ENCODE measurements at regions not wholly inside any gene's neighbourhood (a gene's known extent, or its start where the extent isn't known, plus 50 kb on each side); places are given as distances from the start of the nearest gene placed in this dataset.

GRCh38 chr5:30620481-30621085 lies 572.9 kb upstream of the CDH6 start:
- H3K9me3 Mint-ChIP-seq, result peaks cover 25% of the 10 kb centered on the region
- ATAC-seq (replicated peaks; ENCODE audit: extremely low read depth, poor library complexity, severe bottlenecking) (no peak), DNase-seq (ENCODE audit: low spot score in 2 of 2) (no peak)
- H3K4me1 Mint-ChIP-seq, result no peaks in the 10 kb centered on the region
- H3K4me3 Mint-ChIP-seq, result no peak overlapping the region
- H3K27ac Mint-ChIP-seq (ENCODE audit: low read depth), result no peak overlapping the region
- H3K27me3 Mint-ChIP-seq, result no peaks in the 10 kb centered on the region
- no peaks in the 10 kb centered on the region for H3K36me3 Mint-ChIP-seq (ENCODE audit: insufficient read depth)

- H3K4me1 Mint-ChIP-seq, result no peaks in the 10 kb centered on the region
- H3K36me3 Mint-ChIP-seq (ENCODE audit: insufficient read depth), result no peaks in the 10 kb centered on the region
- no peaks in the 10 kb centered on the region for H3K27me3 Mint-ChIP-seq
- DNase-seq (ENCODE audit: low spot score in 2 of 2), result no peak
- H3K4me3 Mint-ChIP-seq, result no peak overlapping the region
- no peak for ATAC-seq (replicated peaks; ENCODE audit: extremely low read depth, poor library complexity, severe bottlenecking)
- H3K9me3 Mint-ChIP-seq, result peaks cover 8% of the 10 kb centered on the region
- H3K27ac Mint-ChIP-seq (ENCODE audit: low read depth), result no peak overlapping the region
Observed at GRCh38 chr5:30608501-30608900, 585.0 kb upstream of the CDH6 start.

- H3K4me3 Mint-ChIP-seq, result no peak overlapping the region
- H3K36me3 Mint-ChIP-seq (ENCODE audit: insufficient read depth), result no peaks in the 10 kb centered on the region
- no peaks in the 10 kb centered on the region for H3K4me1 Mint-ChIP-seq
- H3K27me3 Mint-ChIP-seq, result no peaks in the 10 kb centered on the region
- no peak overlapping the region for H3K27ac Mint-ChIP-seq (ENCODE audit: low read depth)
- H3K9me3 Mint-ChIP-seq, result peaks cover 11% of the 10 kb centered on the region
- ATAC-seq (replicated peaks; ENCODE audit: extremely low read depth, poor library complexity, severe bottlenecking), result no peak
- DNase-seq (ENCODE audit: low spot score in 2 of 2), result no peak
Observed at GRCh38 chr5:30607301-30607894, 586.1 kb upstream of the CDH6 start.

- DNase-seq (ENCODE audit: low spot score in 2 of 2), result no peak
- H3K36me3 Mint-ChIP-seq (ENCODE audit: insufficient read depth), result no peaks in the 10 kb centered on the region
- no peaks in the 10 kb centered on the region for H3K27me3 Mint-ChIP-seq
- peaks cover 6% of the 10 kb centered on the region for H3K9me3 Mint-ChIP-seq
- no peaks in the 10 kb centered on the region for H3K4me1 Mint-ChIP-seq
- no peak for ATAC-seq (replicated peaks; ENCODE audit: extremely low read depth, poor library complexity, severe bottlenecking)
- H3K27ac Mint-ChIP-seq (ENCODE audit: low read depth), result no peak overlapping the region
- no peak overlapping the region for H3K4me3 Mint-ChIP-seq
Observed at GRCh38 chr5:30605693-30606268, 587.7 kb upstream of the CDH6 start.

- no peaks in the 10 kb centered on the region for H3K36me3 Mint-ChIP-seq (ENCODE audit: insufficient read depth)
- no peak overlapping the region for H3K4me3 Mint-ChIP-seq
- no peaks in the 10 kb centered on the region for H3K4me1 Mint-ChIP-seq
- no peaks in the 10 kb centered on the region for H3K27me3 Mint-ChIP-seq
- ATAC-seq (replicated peaks; ENCODE audit: extremely low read depth, poor library complexity, severe bottlenecking), result no peak
- H3K9me3 Mint-ChIP-seq, result peaks cover 6% of the 10 kb centered on the region
- no peak for DNase-seq (ENCODE audit: low spot score in 2 of 2)
- no peak overlapping the region for H3K27ac Mint-ChIP-seq (ENCODE audit: low read depth)
Observed at GRCh38 chr5:30604648-30605262, 588.7 kb upstream of the CDH6 start.

- no peaks in the 10 kb centered on the region for H3K36me3 Mint-ChIP-seq (ENCODE audit: insufficient read depth)
- DNase-seq (ENCODE audit: low spot score in 2 of 2) (no peak), ATAC-seq (replicated peaks; ENCODE audit: extremely low read depth, poor library complexity, severe bottlenecking) (no peak)
- no peak overlapping the region for H3K4me3 Mint-ChIP-seq
- H3K4me1 Mint-ChIP-seq, result no peaks in the 10 kb centered on the region
- H3K27ac Mint-ChIP-seq (ENCODE audit: low read depth), result no peak overlapping the region
- H3K27me3 Mint-ChIP-seq, result no peaks in the 10 kb centered on the region
- peaks cover 19% of the 10 kb centered on the region for H3K9me3 Mint-ChIP-seq
Observed at GRCh38 chr5:30600892-30601291, 592.6 kb upstream of the CDH6 start.

- H3K9me3 Mint-ChIP-seq, result peaks cover 27% of the 10 kb centered on the region
- ATAC-seq (replicated peaks; ENCODE audit: extremely low read depth, poor library complexity, severe bottlenecking), result no peak
- no peak overlapping the region for H3K27ac Mint-ChIP-seq (ENCODE audit: low read depth)
- no peak overlapping the region for H3K4me3 Mint-ChIP-seq
- H3K27me3 Mint-ChIP-seq, result no peaks in the 10 kb centered on the region
- H3K4me1 Mint-ChIP-seq, result no peaks in the 10 kb centered on the region
- H3K36me3 Mint-ChIP-seq (ENCODE audit: insufficient read depth), result no peaks in the 10 kb centered on the region
- DNase-seq (ENCODE audit: low spot score in 2 of 2), result no peak
Observed at GRCh38 chr5:30596495-30597064, 596.9 kb upstream of the CDH6 start.

DNA sequence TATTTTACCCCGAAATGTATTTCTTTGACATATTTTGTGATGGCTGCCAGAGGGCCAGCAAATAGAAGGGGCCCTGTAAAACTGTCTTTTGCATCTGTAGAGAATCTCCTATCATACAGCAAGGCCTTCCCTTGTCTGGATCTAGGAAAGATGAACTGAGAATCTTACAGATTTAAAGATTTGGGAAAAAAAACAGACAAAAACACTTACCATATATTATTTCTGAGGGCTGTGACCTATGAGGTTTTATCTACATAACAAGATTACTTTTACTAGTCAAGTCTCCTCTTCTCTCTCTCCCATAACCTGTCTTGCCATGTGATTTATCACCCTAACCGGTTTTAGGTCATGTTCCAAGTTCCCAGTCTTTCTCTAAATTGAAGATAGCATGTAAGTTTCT lies 599.2 kb upstream of the CDH6 start:
- DNase-seq (ENCODE audit: low spot score in 2 of 2) (no peak), ATAC-seq (replicated peaks; ENCODE audit: extremely low read depth, poor library complexity, severe bottlenecking) (no peak)
- Mint-ChIP-seq H3K27ac (ENCODE audit: low read depth) (no peak overlapping the region), H3K36me3 (ENCODE audit: insufficient read depth) (no peaks in the 10 kb centered on the region), H3K4me1 (no peaks in the 10 kb centered on the region), H3K4me3 (no peak overlapping the region), H3K27me3 (no peaks in the 10 kb centered on the region), H3K9me3 (peaks cover 27% of the 10 kb centered on the region)

DNA sequence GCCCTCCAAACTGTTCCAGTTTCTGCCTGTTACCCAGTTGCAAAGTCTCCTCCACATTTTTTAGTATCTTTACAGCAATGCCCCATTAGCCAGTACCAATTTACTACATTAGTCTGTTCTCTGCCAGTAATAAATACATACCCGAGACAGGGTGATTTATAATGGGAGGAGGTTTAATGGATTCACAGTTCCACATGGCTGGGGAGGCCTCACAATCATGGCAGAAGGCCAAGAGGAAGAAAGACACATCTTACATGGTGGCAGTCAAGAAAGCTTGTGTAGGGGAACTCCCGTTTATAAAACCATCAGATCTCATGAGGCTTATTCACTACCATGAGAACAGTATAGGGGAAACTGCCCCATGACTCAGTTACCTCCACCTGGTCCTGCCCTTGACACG lies 600.7 kb upstream of the CDH6 start:
- Mint-ChIP-seq H3K4me3 (no peak overlapping the region), H3K4me1 (no peaks in the 10 kb centered on the region), H3K36me3 (ENCODE audit: insufficient read depth) (no peaks in the 10 kb centered on the region), H3K27ac (ENCODE audit: low read depth) (no peak overlapping the region), H3K27me3 (no peaks in the 10 kb centered on the region), H3K9me3 (peaks cover 20% of the 10 kb centered on the region)
- no peak for ATAC-seq (replicated peaks; ENCODE audit: extremely low read depth, poor library complexity, severe bottlenecking)
- no peak for DNase-seq (ENCODE audit: low spot score in 2 of 2)

DNA sequence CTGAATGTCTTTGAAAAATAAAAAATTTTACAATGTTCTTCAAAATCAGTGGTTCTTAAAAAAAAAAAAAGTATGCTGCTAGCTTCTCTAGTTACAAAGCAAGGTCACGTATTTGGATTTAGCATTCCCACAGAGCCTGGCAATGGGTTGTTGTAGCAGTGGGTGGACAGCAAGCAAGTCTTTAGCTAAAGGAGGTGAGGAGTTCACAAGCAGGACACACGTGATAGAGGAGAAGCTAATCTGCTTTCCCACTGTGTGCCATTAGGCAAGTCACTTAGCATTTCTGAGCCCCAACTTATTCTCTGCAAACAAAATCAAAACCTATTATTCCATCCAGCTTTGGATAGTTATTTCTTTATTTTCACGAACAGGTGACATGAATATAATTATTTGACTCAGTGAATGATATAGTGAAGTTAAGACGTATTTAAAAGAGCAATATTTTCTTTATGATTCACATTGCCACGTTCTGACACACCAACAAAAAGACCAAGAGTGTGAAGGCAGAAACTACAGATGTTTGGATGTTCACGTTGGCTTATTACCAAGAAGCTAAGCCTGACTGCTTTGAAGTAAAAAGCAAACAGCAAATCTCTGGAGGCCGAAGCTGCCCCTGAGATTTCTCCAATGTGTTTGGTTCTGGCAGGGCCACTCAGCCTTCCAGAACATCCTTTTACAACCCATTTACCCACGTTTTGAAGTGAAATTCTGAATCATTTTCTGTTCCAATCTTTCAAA lies 612.1 kb upstream of the CDH6 start:
- no peak overlapping the region for H3K27ac Mint-ChIP-seq (ENCODE audit: low read depth)
- H3K4me1 Mint-ChIP-seq, result no peaks in the 10 kb centered on the region
- ATAC-seq (replicated peaks; ENCODE audit: extremely low read depth, poor library complexity, severe bottlenecking) (no peak), DNase-seq (ENCODE audit: low spot score in 2 of 2) (no peak)
- H3K9me3 Mint-ChIP-seq, result peaks cover 10% of the 10 kb centered on the region
- H3K36me3 Mint-ChIP-seq (ENCODE audit: insufficient read depth), result no peaks in the 10 kb centered on the region
- H3K27me3 Mint-ChIP-seq, result no peaks in the 10 kb centered on the region
- no peak overlapping the region for H3K4me3 Mint-ChIP-seq

- no peak overlapping the region for H3K27ac Mint-ChIP-seq (ENCODE audit: low read depth)
- no peaks in the 10 kb centered on the region for H3K27me3 Mint-ChIP-seq
- no peaks in the 10 kb centered on the region for H3K36me3 Mint-ChIP-seq (ENCODE audit: insufficient read depth)
- H3K4me3 Mint-ChIP-seq, result no peak overlapping the region
- ATAC-seq (replicated peaks; ENCODE audit: extremely low read depth, poor library complexity, severe bottlenecking) (no peak), DNase-seq (ENCODE audit: low spot score in 2 of 2) (no peak)
- H3K4me1 Mint-ChIP-seq, result no peaks in the 10 kb centered on the region
- no peaks in the 10 kb centered on the region for H3K9me3 Mint-ChIP-seq
Observed at GRCh38 chr5:30574761-30575160, 618.7 kb upstream of the CDH6 start.

DNA sequence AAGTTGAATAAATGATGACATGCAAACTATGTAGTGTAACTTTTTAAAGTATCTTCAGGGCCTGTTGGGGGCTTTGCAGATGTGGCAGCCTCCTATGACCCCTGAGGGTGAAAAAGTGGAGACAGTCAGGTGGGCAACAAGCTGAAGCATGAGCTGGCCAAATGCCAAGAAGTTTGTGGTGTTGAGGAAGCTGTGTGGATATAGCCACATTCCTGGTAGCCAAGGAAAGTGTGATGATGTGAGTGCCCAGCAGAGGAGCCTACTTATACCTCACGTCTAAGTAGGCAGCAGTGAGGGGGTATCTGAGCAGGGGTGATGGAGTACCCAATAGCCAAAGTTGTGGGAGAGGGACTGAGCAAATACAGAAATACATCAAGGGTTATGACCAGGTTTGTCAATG lies 621.2 kb upstream of the CDH6 start:
- no peaks in the 10 kb centered on the region for H3K4me1 Mint-ChIP-seq
- DNase-seq (ENCODE audit: low spot score in 2 of 2), result no peak
- ATAC-seq (replicated peaks; ENCODE audit: extremely low read depth, poor library complexity, severe bottlenecking), result no peak
- H3K27ac Mint-ChIP-seq (ENCODE audit: low read depth), result no peak overlapping the region
- no peak overlapping the region for H3K4me3 Mint-ChIP-seq
- H3K36me3 Mint-ChIP-seq (ENCODE audit: insufficient read depth), result no peaks in the 10 kb centered on the region
- H3K27me3 Mint-ChIP-seq, result no peaks in the 10 kb centered on the region
- peaks cover 16% of the 10 kb centered on the region for H3K9me3 Mint-ChIP-seq
